ENCODE measurements at regions not wholly inside any gene's neighbourhood (a gene's known extent, or its start where the extent isn't known, plus 50 kb on each side); places are given as distances from the start of the nearest gene placed in this dataset.

DNA sequence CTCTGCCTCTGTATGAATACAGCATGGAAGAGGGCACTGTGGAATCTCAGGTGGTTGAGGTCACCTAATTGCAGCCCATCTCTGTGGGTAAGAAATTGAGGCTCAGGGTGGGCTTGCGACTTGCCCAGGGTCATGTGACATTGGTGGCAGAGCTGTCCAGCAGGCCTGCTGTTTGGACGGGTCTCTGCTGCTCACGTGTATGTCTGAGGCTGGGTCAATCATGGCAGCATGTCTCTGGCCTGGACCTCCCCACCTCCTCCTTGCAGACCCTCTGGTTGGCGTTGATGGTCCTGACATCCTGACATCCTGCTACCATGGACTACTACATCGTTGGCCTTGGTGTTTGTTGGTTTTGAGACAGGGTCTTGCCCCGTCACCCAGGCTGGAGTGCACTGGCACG, 64.3 kb upstream of the HPCAL1 start:
- no peak for TF ChIP-seq EP300 (IDR thresholded peaks at IDR 0.05)
- TF ChIP-seq, protein P1, sequence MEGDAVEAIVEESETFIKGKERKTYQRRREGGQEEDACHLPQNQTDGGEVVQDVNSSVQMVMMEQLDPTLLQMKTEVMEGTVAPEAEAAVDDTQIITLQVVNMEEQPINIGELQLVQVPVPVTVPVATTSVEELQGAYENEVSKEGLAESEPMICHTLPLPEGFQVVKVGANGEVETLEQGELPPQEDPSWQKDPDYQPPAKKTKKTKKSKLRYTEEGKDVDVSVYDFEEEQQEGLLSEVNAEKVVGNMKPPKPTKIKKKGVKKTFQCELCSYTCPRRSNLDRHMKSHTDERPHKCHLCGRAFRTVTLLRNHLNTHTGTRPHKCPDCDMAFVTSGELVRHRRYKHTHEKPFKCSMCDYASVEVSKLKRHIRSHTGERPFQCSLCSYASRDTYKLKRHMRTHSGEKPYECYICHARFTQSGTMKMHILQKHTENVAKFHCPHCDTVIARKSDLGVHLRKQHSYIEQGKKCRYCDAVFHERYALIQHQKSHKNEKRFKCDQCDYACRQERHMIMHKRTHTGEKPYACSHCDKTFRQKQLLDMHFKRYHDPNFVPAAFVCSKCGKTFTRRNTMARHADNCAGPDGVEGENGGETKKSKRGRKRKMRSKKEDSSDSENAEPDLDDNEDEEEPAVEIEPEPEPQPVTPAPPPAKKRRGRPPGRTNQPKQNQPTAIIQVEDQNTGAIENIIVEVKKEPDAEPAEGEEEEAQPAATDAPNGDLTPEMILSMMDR (IDR thresholded peaks at IDR 0.05): no peak
- no peak for TF ChIP-seq POLR2A (IDR thresholded peaks at IDR 0.05)

Data from ovary (tissue), 3 donors.